ENCODE measurements at regions not wholly inside any gene's neighbourhood (a gene's known extent, or its start where the extent isn't known, plus 50 kb on each side); places are given as distances from the start of the nearest gene placed in this dataset.

GRCh38 chr4:116342143-116342542 is 743.2 kb downstream of the TRAM1L1 start:
- 6 to 7% methylated on average over 2 of the region's 2 CpGs for WGBS, 2 experiments (ENCODE audit: low coverage in 1 of 2, low lambda C conversion rate in 2 of 2, missing lambda C conversion rate in 2 of 2)
- no peaks in the 10 kb centered on the region for H3K9me3 ChIP-seq (ENCODE audit: low read depth)
- H3K4me1 ChIP-seq (ENCODE audit: insufficient read depth) = no peaks in the 10 kb centered on the region
- H3K9ac ChIP-seq = no peak overlapping the region
- TF ChIP-seq EZH2 (IDR thresholded peaks at IDR 0.05; ENCODE audit: insufficient read depth, poor library complexity, severe bottlenecking) (no peak), EZH2phosphoT487 (IDR thresholded peaks at IDR 0.05; ENCODE audit: insufficient read depth, low read depth) (no peak)
- no peak overlapping the region for H3K27ac ChIP-seq
- DNase-seq = no peak
- no peaks in the 10 kb centered on the region for H3K9me2 ChIP-seq (ENCODE audit: insufficient read depth)
- no peak overlapping the region for H3K4me3 ChIP-seq
- no peaks in the 10 kb centered on the region for H4K20me1 ChIP-seq (ENCODE audit: insufficient read depth)
- H3F3A ChIP-seq (ENCODE audit: insufficient read depth) = no peaks in the 10 kb centered on the region
- no peak overlapping the region for H2AFZ ChIP-seq
- H3K79me2 ChIP-seq (ENCODE audit: insufficient read depth) = no peaks in the 10 kb centered on the region
- H3K27me3 ChIP-seq (replicated peaks; ENCODE audit: insufficient read depth) = no peaks in the 10 kb centered on the region
- in situ Hi-C loops (cut with MboI) = no loop called here
- H3K4me2 ChIP-seq (ENCODE audit: unreplicated experiment) = no peak overlapping the region
- H3K36me3 ChIP-seq (ENCODE audit: low read depth) = no peaks in the 10 kb centered on the region

GRCh38 chr4:116332508-116332907 is 752.9 kb downstream of the TRAM1L1 start:
- Histone ChIP-seq H3K36me3 (ENCODE audit: low read depth) (no peaks in the 10 kb centered on the region), H3K79me2 (ENCODE audit: insufficient read depth) (no peaks in the 10 kb centered on the region), H4K20me1 (ENCODE audit: insufficient read depth) (no peaks in the 10 kb centered on the region), H3K4me3 (no peak overlapping the region), H3K9me3 (ENCODE audit: low read depth) (no peaks in the 10 kb centered on the region), H3K9me2 (ENCODE audit: insufficient read depth) (no peaks in the 10 kb centered on the region), H3K9ac (no peak overlapping the region), H2AFZ (no peak overlapping the region), H3K27ac (no peak overlapping the region), H3K27me3 (replicated peaks; ENCODE audit: insufficient read depth) (no peaks in the 10 kb centered on the region), H3F3A (ENCODE audit: insufficient read depth) (no peaks in the 10 kb centered on the region), H3K4me1 (ENCODE audit: insufficient read depth) (no peaks in the 10 kb centered on the region), H3K4me2 (ENCODE audit: unreplicated experiment) (no peak overlapping the region)
- no peak for DNase-seq
- in situ Hi-C loops (cut with MboI) = no loop called here
- TF ChIP-seq EZH2 (IDR thresholded peaks at IDR 0.05; ENCODE audit: insufficient read depth, poor library complexity, severe bottlenecking) (no peak), EZH2phosphoT487 (IDR thresholded peaks at IDR 0.05; ENCODE audit: insufficient read depth, low read depth) (no peak)

GRCh38 chr4:116328261-116328860 is 757.0 kb downstream of the TRAM1L1 start:
- DNase-seq = no peak
- Histone ChIP-seq H3K79me2 (ENCODE audit: insufficient read depth) (no peaks in the 10 kb centered on the region), H3F3A (ENCODE audit: insufficient read depth) (no peaks in the 10 kb centered on the region), H3K9ac (no peak overlapping the region), H3K27me3 (replicated peaks; ENCODE audit: insufficient read depth) (no peaks in the 10 kb centered on the region), H4K20me1 (ENCODE audit: insufficient read depth) (no peaks in the 10 kb centered on the region), H3K9me2 (ENCODE audit: insufficient read depth) (no peaks in the 10 kb centered on the region; the same call in 1 of the 2 replicates), H3K4me2 (ENCODE audit: unreplicated experiment) (no peak overlapping the region), H3K4me3 (no peak overlapping the region), H3K9me3 (ENCODE audit: low read depth) (no peaks in the 10 kb centered on the region), H3K27ac (no peak overlapping the region), H2AFZ (no peak overlapping the region), H3K36me3 (ENCODE audit: low read depth) (no peaks in the 10 kb centered on the region), H3K4me1 (ENCODE audit: insufficient read depth) (no peaks in the 10 kb centered on the region)
- no peak for TF ChIP-seq EZH2phosphoT487 (IDR thresholded peaks at IDR 0.05; ENCODE audit: insufficient read depth, low read depth)
- TF ChIP-seq EZH2 (IDR thresholded peaks at IDR 0.05; ENCODE audit: insufficient read depth, poor library complexity, severe bottlenecking) = no peak
- in situ Hi-C loops (cut with MboI) = no loop called here
- WGBS, 2 experiments (ENCODE audit: low coverage in 1 of 2, low lambda C conversion rate in 2 of 2, missing lambda C conversion rate in 2 of 2) = 11 to 18% methylated on average over 2 of the region's 2 CpGs

GRCh38 chr4:116323606-116324005 is 761.8 kb downstream of the TRAM1L1 start:
- Histone ChIP-seq H2AFZ (no peak overlapping the region), H3K4me3 (no peak overlapping the region), H3K9me3 (ENCODE audit: low read depth) (no peaks in the 10 kb centered on the region), H3K4me1 (ENCODE audit: insufficient read depth) (no peaks in the 10 kb centered on the region), H3K4me2 (ENCODE audit: unreplicated experiment) (no peak overlapping the region), H3F3A (ENCODE audit: insufficient read depth) (no peaks in the 10 kb centered on the region), H3K9ac (no peak overlapping the region), H4K20me1 (ENCODE audit: insufficient read depth) (no peaks in the 10 kb centered on the region), H3K27me3 (replicated peaks; ENCODE audit: insufficient read depth) (no peaks in the 10 kb centered on the region), H3K79me2 (ENCODE audit: insufficient read depth) (no peaks in the 10 kb centered on the region), H3K27ac (no peak overlapping the region), H3K36me3 (ENCODE audit: low read depth) (no peaks in the 10 kb centered on the region), H3K9me2 (ENCODE audit: insufficient read depth) (no peaks in the 10 kb centered on the region; the same call in 1 of the 2 replicates)
- WGBS, 2 experiments (ENCODE audit: low coverage in 1 of 2, low lambda C conversion rate in 2 of 2, missing lambda C conversion rate in 2 of 2) = 38 to 46% methylated on average over 4 of the region's 4 CpGs
- in situ Hi-C loops (cut with MboI) = no loop called here
- DNase-seq = no peak
- no peak for TF ChIP-seq EZH2 (IDR thresholded peaks at IDR 0.05; ENCODE audit: insufficient read depth, poor library complexity, severe bottlenecking)
- no peak for TF ChIP-seq EZH2phosphoT487 (IDR thresholded peaks at IDR 0.05; ENCODE audit: insufficient read depth, low read depth)

- no peaks in the 10 kb centered on the region for H4K20me1 ChIP-seq (ENCODE audit: insufficient read depth)
- H2AFZ ChIP-seq = no peak overlapping the region
- no peak for DNase-seq
- no peaks in the 10 kb centered on the region for H3K4me1 ChIP-seq (ENCODE audit: insufficient read depth)
- H3K9ac ChIP-seq = no peak overlapping the region
- H3K27ac ChIP-seq = no peak overlapping the region
- H3K9me2 ChIP-seq (ENCODE audit: insufficient read depth) = no peaks in the 10 kb centered on the region; the same call in 1 of the 2 replicates
- no peaks in the 10 kb centered on the region for H3K9me3 ChIP-seq (ENCODE audit: low read depth)
- no peaks in the 10 kb centered on the region for H3F3A ChIP-seq (ENCODE audit: insufficient read depth)
- TF ChIP-seq EZH2 (IDR thresholded peaks at IDR 0.05; ENCODE audit: insufficient read depth, poor library complexity, severe bottlenecking) (no peak), EZH2phosphoT487 (IDR thresholded peaks at IDR 0.05; ENCODE audit: insufficient read depth, low read depth) (no peak)
- H3K36me3 ChIP-seq (ENCODE audit: low read depth) = no peaks in the 10 kb centered on the region
- no peak overlapping the region for H3K4me3 ChIP-seq
- 25 to 27% methylated on average over 5 of the region's 5 CpGs for WGBS, 2 experiments (ENCODE audit: low coverage in 1 of 2, low lambda C conversion rate in 2 of 2, missing lambda C conversion rate in 2 of 2)
- H3K79me2 ChIP-seq (ENCODE audit: insufficient read depth) = no peaks in the 10 kb centered on the region
- H3K4me2 ChIP-seq (ENCODE audit: unreplicated experiment) = no peak overlapping the region
- in situ Hi-C loops (cut with MboI) = no loop called here
- H3K27me3 ChIP-seq (replicated peaks; ENCODE audit: insufficient read depth) = no peaks in the 10 kb centered on the region
Measured at GRCh38 chr4:116321471-116321870, 763.9 kb downstream of the TRAM1L1 start.

All from GM23248 (cell line).